ENCODE measurements at regions not wholly inside any gene's neighbourhood (a gene's known extent, or its start where the extent isn't known, plus 50 kb on each side); places are given as distances from the start of the nearest gene placed in this dataset.

DNA sequence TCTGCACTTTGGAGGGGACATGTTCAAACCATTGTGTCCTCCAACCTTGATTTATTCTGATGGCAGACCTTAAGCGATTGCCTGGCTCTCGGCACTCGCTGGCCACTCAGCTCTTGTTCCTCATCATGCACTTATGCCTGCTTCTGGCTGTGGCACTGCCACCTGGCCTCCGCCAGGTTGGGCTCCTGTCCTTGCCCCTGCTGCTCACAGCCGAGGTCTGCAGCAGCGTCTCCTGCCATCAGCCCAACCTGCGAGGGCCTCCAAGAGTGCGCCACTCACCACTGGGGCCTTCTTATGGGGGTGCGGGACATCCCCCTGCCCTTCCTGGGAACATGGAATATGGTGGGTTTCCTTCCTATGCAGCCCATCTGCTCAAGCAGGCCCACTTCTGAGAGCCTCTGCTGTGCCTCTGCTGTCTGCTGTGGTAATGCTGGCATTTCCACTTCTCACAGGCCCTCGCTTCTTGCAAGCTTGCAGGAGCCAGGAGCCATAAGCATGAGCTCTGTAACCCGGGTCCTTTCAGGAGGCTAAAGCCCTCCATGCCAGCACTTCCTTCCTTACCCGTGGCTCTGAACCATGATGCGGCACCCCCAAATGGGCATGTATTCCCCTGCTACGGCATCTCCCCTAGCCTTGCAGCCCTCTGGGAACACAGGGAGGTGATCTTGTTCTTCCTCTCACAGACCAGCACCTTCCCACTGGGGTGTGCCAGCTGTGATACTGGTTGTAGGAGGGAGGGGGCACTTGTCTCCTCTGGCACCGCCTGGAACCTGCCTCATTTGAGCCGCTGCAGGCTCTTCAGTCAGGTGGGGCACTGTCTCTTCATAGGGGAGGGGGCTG, 58.6 kb upstream of the HS6ST1 start:
- no peak overlapping the region for H3K27ac ChIP-seq (ENCODE audit: insufficient read depth, low read length)
- no peak overlapping the region for H3K4me2 ChIP-seq (ENCODE audit: extremely low read depth, insufficient read depth, low read length)
- no peaks in the 10 kb centered on the region for H3K36me3 ChIP-seq (ENCODE audit: control insufficient read depth, insufficient read depth, low read length)
- H3K4me1 ChIP-seq (ENCODE audit: control insufficient read depth, extremely low read depth, insufficient read depth, low read length) = peaks cover 23% of the 10 kb centered on the region
- no peak overlapping the region for H3K4me3 ChIP-seq (replicated peaks in 1 of 4; ENCODE audit: control extremely low read depth in 1 of 4, insufficient read depth in 1 of 4, low read depth in 3 of 4, low read length in 4 of 4)
- H4K20me1 ChIP-seq (ENCODE audit: control insufficient read depth, extremely low read depth, insufficient read depth, low read length) = no peaks in the 10 kb centered on the region
- no peak for TF ChIP-seq EZH2 (IDR thresholded peaks at IDR 0.05; ENCODE audit: low read length, missing control alignments)
- TF ChIP-seq, protein P1, sequence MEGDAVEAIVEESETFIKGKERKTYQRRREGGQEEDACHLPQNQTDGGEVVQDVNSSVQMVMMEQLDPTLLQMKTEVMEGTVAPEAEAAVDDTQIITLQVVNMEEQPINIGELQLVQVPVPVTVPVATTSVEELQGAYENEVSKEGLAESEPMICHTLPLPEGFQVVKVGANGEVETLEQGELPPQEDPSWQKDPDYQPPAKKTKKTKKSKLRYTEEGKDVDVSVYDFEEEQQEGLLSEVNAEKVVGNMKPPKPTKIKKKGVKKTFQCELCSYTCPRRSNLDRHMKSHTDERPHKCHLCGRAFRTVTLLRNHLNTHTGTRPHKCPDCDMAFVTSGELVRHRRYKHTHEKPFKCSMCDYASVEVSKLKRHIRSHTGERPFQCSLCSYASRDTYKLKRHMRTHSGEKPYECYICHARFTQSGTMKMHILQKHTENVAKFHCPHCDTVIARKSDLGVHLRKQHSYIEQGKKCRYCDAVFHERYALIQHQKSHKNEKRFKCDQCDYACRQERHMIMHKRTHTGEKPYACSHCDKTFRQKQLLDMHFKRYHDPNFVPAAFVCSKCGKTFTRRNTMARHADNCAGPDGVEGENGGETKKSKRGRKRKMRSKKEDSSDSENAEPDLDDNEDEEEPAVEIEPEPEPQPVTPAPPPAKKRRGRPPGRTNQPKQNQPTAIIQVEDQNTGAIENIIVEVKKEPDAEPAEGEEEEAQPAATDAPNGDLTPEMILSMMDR (conservative IDR thresholded peaks at IDR 0.05 in 1 of 2, IDR thresholded peaks at IDR 0.05 in 1 of 2; ENCODE audit: low read depth in 1 of 2, low read length in 2 of 2) = no peak
- no peak overlapping the region for H3K9ac ChIP-seq (ENCODE audit: insufficient read depth, low read length)
- DNase-seq (ENCODE audit: low read depth in 2 of 2) = no peak
- H3K79me2 ChIP-seq (ENCODE audit: control insufficient read depth, insufficient read depth, low read length) = no peaks in the 10 kb centered on the region
- no peaks in the 10 kb centered on the region for H3K9me3 ChIP-seq (ENCODE audit: control insufficient read depth, insufficient read depth, low read depth, low read length)
- H2AFZ ChIP-seq (ENCODE audit: low read length) = no peak overlapping the region
- H3K27me3 ChIP-seq (ENCODE audit: control insufficient read depth, insufficient read depth, low read length) = no peaks in the 10 kb centered on the region

DNA sequence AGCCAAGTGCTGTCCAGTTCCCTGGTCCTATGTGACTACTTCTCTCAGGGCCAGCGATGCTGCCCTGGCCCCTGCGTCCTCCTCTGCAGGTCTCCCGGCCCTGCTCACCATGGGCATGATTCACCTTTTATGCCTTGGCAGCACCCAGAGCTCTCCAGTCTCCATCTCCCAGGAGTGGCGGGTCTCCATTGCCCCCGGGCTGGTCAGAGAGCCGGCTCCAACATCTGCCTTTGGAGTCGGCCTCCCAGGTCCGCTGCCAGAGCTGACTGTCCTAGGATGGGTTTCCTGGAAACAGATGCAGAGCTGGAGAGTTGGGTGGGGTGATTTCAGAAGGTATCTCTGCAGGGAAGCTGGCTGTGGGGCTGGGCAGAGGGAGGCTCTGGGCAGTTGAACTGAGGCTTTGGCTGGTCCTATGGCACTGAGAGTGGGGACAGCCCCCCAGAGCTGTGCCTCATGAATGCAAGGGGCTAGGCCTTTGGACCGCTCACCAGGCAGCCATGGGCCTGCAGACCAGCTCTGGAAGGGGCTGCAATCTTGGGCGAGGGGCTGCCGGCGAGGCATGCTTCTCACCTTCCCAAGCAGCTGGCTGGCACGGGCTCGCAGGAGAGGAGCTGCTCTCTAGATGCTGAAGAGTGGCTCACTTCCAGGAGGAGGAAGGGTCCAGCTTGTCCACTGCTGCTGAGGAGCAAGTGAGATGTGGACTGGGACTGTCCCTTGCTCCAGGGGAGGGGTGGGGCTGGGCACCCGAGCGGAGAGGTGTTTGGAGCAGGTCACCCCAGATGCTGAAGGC, 59.8 kb upstream of the HS6ST1 start:
- no peak overlapping the region for H3K4me2 ChIP-seq (ENCODE audit: extremely low read depth, insufficient read depth, low read length)
- H3K27me3 ChIP-seq (ENCODE audit: control insufficient read depth, insufficient read depth, low read length) = no peaks in the 10 kb centered on the region
- no peak overlapping the region for H3K9ac ChIP-seq (ENCODE audit: insufficient read depth, low read length)
- H3K27ac ChIP-seq (ENCODE audit: insufficient read depth, low read length) = no peak overlapping the region
- no peaks in the 10 kb centered on the region for H3K9me3 ChIP-seq (ENCODE audit: control insufficient read depth, insufficient read depth, low read depth, low read length)
- no peak for DNase-seq (ENCODE audit: low read depth in 2 of 2)
- H2AFZ ChIP-seq (ENCODE audit: low read length) = no peak overlapping the region
- no peaks in the 10 kb centered on the region for H3K36me3 ChIP-seq (ENCODE audit: control insufficient read depth, insufficient read depth, low read length)
- TF ChIP-seq EZH2 (IDR thresholded peaks at IDR 0.05; ENCODE audit: low read length, missing control alignments) = no peak
- TF ChIP-seq, protein P1 (conservative IDR thresholded peaks at IDR 0.05 in 1 of 2, IDR thresholded peaks at IDR 0.05 in 1 of 2; ENCODE audit: low read depth in 1 of 2, low read length in 2 of 2) = no peak
- H3K4me1 ChIP-seq (ENCODE audit: control insufficient read depth, extremely low read depth, insufficient read depth, low read length) = peaks cover 22% of the 10 kb centered on the region
- H3K4me3 ChIP-seq (replicated peaks in 1 of 4; ENCODE audit: control extremely low read depth in 1 of 4, insufficient read depth in 1 of 4, low read depth in 3 of 4, low read length in 4 of 4) = no peak overlapping the region
- H3K79me2 ChIP-seq (ENCODE audit: control insufficient read depth, insufficient read depth, low read length) = no peaks in the 10 kb centered on the region
- H4K20me1 ChIP-seq (ENCODE audit: control insufficient read depth, extremely low read depth, insufficient read depth, low read length) = no peaks in the 10 kb centered on the region
